ENCODE measurements at regions not wholly inside any gene's neighbourhood (a gene's known extent, or its start where the extent isn't known, plus 50 kb on each side); places are given as distances from the start of the nearest gene placed in this dataset.

- BruUV-seq (replicated peaks) = no TSS peak
- no peaks in the 10 kb centered on the region for H3K36me3 ChIP-seq (replicated peaks in 1 of 2; ENCODE audit: control insufficient read depth in 1 of 2, insufficient read depth in 2 of 2, low read length in 2 of 2)
- H4K20me1 ChIP-seq (ENCODE audit: insufficient read depth, low read length) = no peaks in the 10 kb centered on the region
- H3K4me1 ChIP-seq (ENCODE audit: insufficient read depth, low read length) = no peaks in the 10 kb centered on the region
- no peak for DNase-seq (ENCODE audit: low spot score)
- FAIRE-seq = no peak
- H3K27ac ChIP-seq (ENCODE audit: extremely low read length, insufficient read depth, low read length) = no peak overlapping the region
- no peaks in the 10 kb centered on the region for H3K79me2 ChIP-seq (ENCODE audit: insufficient read depth, low read length)
- no peak overlapping the region for H3K4me3 ChIP-seq (replicated peaks in 1 of 3; ENCODE audit: insufficient read depth in 1 of 3, low read depth in 2 of 3, low read length in 3 of 3)
- H2AFZ ChIP-seq (ENCODE audit: low read length) = no peak overlapping the region
- POLR2A ChIA-PET = no interaction called here
- H3K9ac ChIP-seq (ENCODE audit: insufficient read depth, low read depth, low read length) = no peak overlapping the region
- no peak for TF ChIP-seq KAT2B (IDR thresholded peaks at IDR 0.05; ENCODE audit: borderline replicate concordance, low read depth, low read length)
- no peak for TF ChIP-seq ZNF776 (CRISPR knock-in tag; IDR thresholded peaks at IDR 0.05)
- TF ChIP-seq HMGXB4 (CRISPR knock-in tag; IDR thresholded peaks at IDR 0.05; ENCODE audit: borderline replicate concordance in 1 of 2, low read depth in 1 of 2) = no peak
- TF ChIP-seq GLI4 (CRISPR knock-in tag; IDR thresholded peaks at IDR 0.05; ENCODE audit: borderline replicate concordance) = no peak
- TF ChIP-seq, protein P1, sequence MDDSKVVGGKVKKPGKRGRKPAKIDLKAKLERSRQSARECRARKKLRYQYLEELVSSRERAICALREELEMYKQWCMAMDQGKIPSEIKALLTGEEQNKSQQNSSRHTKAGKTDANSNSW (CRISPR knock-in tag; IDR thresholded peaks at IDR 0.05; ENCODE audit: borderline replicate concordance) = no peak
- no peak for TF ChIP-seq ZNF788 (CRISPR knock-in tag; IDR thresholded peaks at IDR 0.05; ENCODE audit: borderline replicate concordance)
- no peak for TF ChIP-seq ZNF343 (CRISPR knock-in tag; IDR thresholded peaks at IDR 0.05)
- TF ChIP-seq ZNF224 (CRISPR knock-in tag; IDR thresholded peaks at IDR 0.05) = no peak
- TF ChIP-seq ATF3 (CRISPR knock-in tag; IDR thresholded peaks at IDR 0.05) = no peak
- TF ChIP-seq NFIB (CRISPR knock-in tag; IDR thresholded peaks at IDR 0.05; ENCODE audit: borderline replicate concordance) = no peak
- no peaks in the 10 kb centered on the region for H3K27me3 ChIP-seq (ENCODE audit: control insufficient read depth in 1 of 2, insufficient read depth in 2 of 2, low read length in 2 of 2)
- intact Hi-C loops (cut with micrococcal nuclease; ENCODE audit: unreplicated experiment) = no loop called here
- CTCF ChIA-PET (ENCODE audit: low intra/inter-chr PET ratio, low total read pairs) = no interaction called here
- H3K4me2 ChIP-seq (ENCODE audit: low read depth, low read length) = no peak overlapping the region
- H3K9me3 ChIP-seq (ENCODE audit: low read length) = no peaks in the 10 kb centered on the region
- WGBS (ENCODE audit: low lambda C conversion rate) = 15% methylated on average over 9 of the region's 9 CpGs
- ATAC-seq = no peak
- in situ Hi-C loops (cut with HindIII; ENCODE audit: extremely low pct_ligation_motif_present, low pct_unique_long_range_greater_than_20kb) = no loop called here
Measured at GRCh38 chr10:6929148-6929830, 349.2 kb upstream of the PRKCQ start.
